CD14-positive monocyte (primary cell): ENCODE measurements at regions not wholly inside any gene's neighbourhood (a gene's known extent, or its start where the extent isn't known, plus 50 kb on each side); places are given as distances from the start of the nearest gene placed in this dataset.

ENCODE experiments used
- DNase-seq, 3 donors: peaks; one replicate each; pipeline ENCODE4 v3.0.0-alpha.2; 2011 to 2022
- H2AFZ ChIP-seq: 2 replicates; pipeline ENCODE4 v1.6.0; 2012; ENCODE audit warnings: mild to moderate bottlenecking, low read depth, low read length, inconsistent platforms; ENCODE audit not compliant: insufficient read depth, poor library complexity, severe bottlenecking
- H3K27ac ChIP-seq, 2 donors: 1 replicate in 1 of 2; 2 replicates in 1 of 2; pipeline ENCODE4 v1.5.1; 2012 to 2013; ENCODE audit warnings: low read length in 2 of 2, control low read depth in 1 of 2, inconsistent platforms in 1 of 2, low read depth in 1 of 2, mild to moderate bottlenecking in 1 of 2
- H3K27me3 ChIP-seq, 2 donors: one replicate each; pipeline versions ENCODE4 v1.6.0 to v1.6.1; 2011 to 2013; ENCODE audit warnings: low read length in 2 of 2; ENCODE audit not compliant: control insufficient read depth in 2 of 2, insufficient read depth in 2 of 2
- H3K36me3 ChIP-seq, 2 donors: replicated peaks in 1 of 2; 1 replicate in 1 of 2; 2 replicates in 1 of 2; pipeline versions ENCODE4 v1.5.1 to v1.6.1; 2012 to 2013; ENCODE audit warnings: low read length in 2 of 2, control low read depth in 1 of 2, inconsistent platforms in 1 of 2, mild to moderate bottlenecking in 1 of 2; ENCODE audit not compliant: insufficient read depth in 2 of 2, control insufficient read depth in 1 of 2
- H3K4me1 ChIP-seq, 2 donors: 1 replicate in 1 of 2; 2 replicates in 1 of 2; pipeline versions ENCODE4 v1.5.1 to v1.6.1; 2012 to 2013; ENCODE audit warnings: low read length in 2 of 2, control low read depth in 1 of 2, inconsistent platforms in 1 of 2, mild to moderate bottlenecking in 1 of 2, moderate library complexity in 1 of 2; ENCODE audit not compliant: insufficient read depth in 2 of 2, control insufficient read depth in 1 of 2
- H3K4me2 ChIP-seq: replicated peaks from 2 replicates; pipeline ENCODE3; 2012; ENCODE audit warnings: low read length, moderate library complexity, mild to moderate bottlenecking; ENCODE audit not compliant: poor library complexity, severe bottlenecking; ENCODE audit errors: extremely low read depth
- H3K4me3 ChIP-seq, 3 experiments: fragments of 200-600 bp in 1 of 3; sonication (generic) in 1 of 3; replicated peaks in 1 of 3; 1 replicate in 2 of 3; 2 replicates in 1 of 3; pipeline ENCODE4 v1.5.1; 2011 to 2013; ENCODE audit warnings: low read length in 3 of 3, mild to moderate bottlenecking in 3 of 3, control low read depth in 2 of 3, low read depth in 2 of 3, inconsistent platforms in 1 of 3, moderate library complexity in 1 of 3
- H3K79me2 ChIP-seq: 2 replicates; pipeline ENCODE4 v1.6.0; 2012; ENCODE audit warnings: mild to moderate bottlenecking, control low read depth, inconsistent platforms, low read length, moderate library complexity; ENCODE audit not compliant: insufficient read depth
- H3K9ac ChIP-seq: 2 replicates; pipeline ENCODE4 v1.6.0; 2017; ENCODE audit warnings: low read length, mild to moderate bottlenecking; ENCODE audit not compliant: insufficient read depth, poor library complexity, severe bottlenecking
- H3K9me3 ChIP-seq, 2 donors: replicated peaks in 1 of 2; 1 replicate in 1 of 2; 2 replicates in 1 of 2; pipeline versions ENCODE4 v1.5.1 to v1.6.1; 2012 to 2013; ENCODE audit warnings: low read length in 2 of 2, control low read depth in 1 of 2; ENCODE audit not compliant: control insufficient read depth in 1 of 2, insufficient read depth in 1 of 2
- H4K20me1 ChIP-seq: 2 replicates; pipeline ENCODE4 v1.6.0; 2012; ENCODE audit warnings: mild to moderate bottlenecking, low read length, control low read depth, moderate library complexity; ENCODE audit not compliant: insufficient read depth
- H3K27ac Mint-ChIP-seq, 7 donors: one replicate each; pipeline ENCODE4 v1.8.0; 2020; ENCODE audit warnings: mild to moderate bottlenecking in 7 of 7, mixed read lengths in 7 of 7, moderate library complexity in 6 of 7, inconsistent platforms in 2 of 7
- H3K27me3 Mint-ChIP-seq, 3 donors: one replicate each; pipeline ENCODE4 v1.8.0; 2021 to 2022; ENCODE audit warnings: low read depth in 3 of 3, mild to moderate bottlenecking in 3 of 3, mixed read lengths in 3 of 3, moderate library complexity in 3 of 3, inconsistent platforms in 1 of 3
- H3K36me3 Mint-ChIP-seq, 2 donors: one replicate each; pipeline ENCODE4 v1.8.0; 2020; ENCODE audit warnings: mixed read lengths in 2 of 2, inconsistent platforms in 1 of 2, mild to moderate bottlenecking in 1 of 2
- H3K4me1 Mint-ChIP-seq: one replicate; pipeline ENCODE4 v1.8.0; 2020; ENCODE audit warnings: mild to moderate bottlenecking, mixed read lengths
- H3K4me3 Mint-ChIP-seq, 2 donors: one replicate each; pipeline ENCODE4 v1.8.0; 2020; ENCODE audit warnings: mild to moderate bottlenecking in 2 of 2, mixed read lengths in 2 of 2, moderate library complexity in 1 of 2
- H3K9me3 Mint-ChIP-seq, 7 donors: one replicate each; pipeline ENCODE4 v1.8.0; 2020 to 2022; ENCODE audit warnings: mixed read lengths in 7 of 7, mild to moderate bottlenecking in 6 of 7, moderate library complexity in 6 of 7, inconsistent platforms in 2 of 7
- WGBS: methylation state at CpG from one replicate; pipeline ENCODE4 v1.1.5; 2013; ENCODE audit warnings: missing lambda C conversion rate; ENCODE audit not compliant: insufficient coverage; 5-methylcytosine and 5-hydroxymethylcytosine counted together
- intact Hi-C, 2 donors: fragments of 100-400 bp; cut with micrococcal nuclease; formaldehyde crosslinking; loops; one replicate each; pipeline versions ENCODE4 v1.15.0 to v1.15.1; 2023
- TF ChIP-seq, protein P1 (sequence below): fragments of 200-600 bp; IDR thresholded peaks from one replicate; pipeline ENCODE4 v1.8.0; 2022; ENCODE audit warnings: antibody characterized with exemption, mild to moderate bottlenecking

GRCh38 chr5:145117285-145117684 is 717.9 kb downstream of the PRELID2 start:
- H3K9me3 Mint-ChIP-seq: peaks cover 0 to 6% (median 0%) of the 10 kb centered on the region in 7 donors
- Histone ChIP-seq H3K27ac (no peak overlapping the region), H3K9me3 (no peaks in the 10 kb centered on the region), H3K36me3 (no peaks in the 10 kb centered on the region), H3K4me2 (no peak overlapping the region), H3K9ac (no peak overlapping the region), H3K27me3 (no peaks in the 10 kb centered on the region), H3K4me3 (no peak overlapping the region), H3K79me2 (no peaks in the 10 kb centered on the region), H3K4me1 (no peaks in the 10 kb centered on the region), H4K20me1 (no peaks in the 10 kb centered on the region), H2AFZ (no peak overlapping the region)
- no peak overlapping the region for H3K27ac Mint-ChIP-seq
- H3K27me3 Mint-ChIP-seq: no peaks in the 10 kb centered on the region
- H3K36me3 Mint-ChIP-seq: no peaks in the 10 kb centered on the region
- 80% methylated on average over 4 of the region's 4 CpGs for WGBS
- no peak for DNase-seq
- TF ChIP-seq, protein P1, sequence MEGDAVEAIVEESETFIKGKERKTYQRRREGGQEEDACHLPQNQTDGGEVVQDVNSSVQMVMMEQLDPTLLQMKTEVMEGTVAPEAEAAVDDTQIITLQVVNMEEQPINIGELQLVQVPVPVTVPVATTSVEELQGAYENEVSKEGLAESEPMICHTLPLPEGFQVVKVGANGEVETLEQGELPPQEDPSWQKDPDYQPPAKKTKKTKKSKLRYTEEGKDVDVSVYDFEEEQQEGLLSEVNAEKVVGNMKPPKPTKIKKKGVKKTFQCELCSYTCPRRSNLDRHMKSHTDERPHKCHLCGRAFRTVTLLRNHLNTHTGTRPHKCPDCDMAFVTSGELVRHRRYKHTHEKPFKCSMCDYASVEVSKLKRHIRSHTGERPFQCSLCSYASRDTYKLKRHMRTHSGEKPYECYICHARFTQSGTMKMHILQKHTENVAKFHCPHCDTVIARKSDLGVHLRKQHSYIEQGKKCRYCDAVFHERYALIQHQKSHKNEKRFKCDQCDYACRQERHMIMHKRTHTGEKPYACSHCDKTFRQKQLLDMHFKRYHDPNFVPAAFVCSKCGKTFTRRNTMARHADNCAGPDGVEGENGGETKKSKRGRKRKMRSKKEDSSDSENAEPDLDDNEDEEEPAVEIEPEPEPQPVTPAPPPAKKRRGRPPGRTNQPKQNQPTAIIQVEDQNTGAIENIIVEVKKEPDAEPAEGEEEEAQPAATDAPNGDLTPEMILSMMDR: no peak
- no peak overlapping the region for H3K4me3 Mint-ChIP-seq
- H3K4me1 Mint-ChIP-seq: no peaks in the 10 kb centered on the region
- intact Hi-C loops: no loop called here

DNA sequence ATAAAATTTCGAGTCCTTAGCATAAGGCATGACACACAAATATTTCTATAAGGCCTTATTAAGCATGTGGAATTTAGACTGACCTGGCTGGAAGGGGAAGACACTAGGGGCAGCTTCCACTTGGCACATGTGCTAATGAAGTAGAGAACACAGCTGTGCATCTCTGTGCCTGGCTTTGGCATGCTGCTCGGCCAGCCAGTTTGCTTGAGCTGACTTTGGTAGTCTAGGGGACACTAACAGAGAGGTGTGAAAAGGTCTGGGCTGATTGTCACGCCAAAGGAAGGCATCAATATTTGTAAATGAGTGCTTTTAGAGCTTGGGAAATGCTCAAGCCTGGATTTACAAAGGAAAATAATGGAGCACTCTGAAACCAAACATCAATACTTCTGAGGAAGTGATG is 723.7 kb downstream of the PRELID2 start:
- Histone ChIP-seq H3K4me3 (no peak overlapping the region), H3K79me2 (no peaks in the 10 kb centered on the region), H3K27me3 (no peaks in the 10 kb centered on the region), H3K27ac (no peak overlapping the region), H2AFZ (no peak overlapping the region), H3K4me1 (no peaks in the 10 kb centered on the region), H3K36me3 (no peaks in the 10 kb centered on the region), H3K4me2 (no peak overlapping the region), H3K9me3 (no peaks in the 10 kb centered on the region), H4K20me1 (no peaks in the 10 kb centered on the region), H3K9ac (no peak overlapping the region)
- TF ChIP-seq, protein P1: no peak
- no peak for DNase-seq
- intact Hi-C loops: no loop called here
- Mint-ChIP-seq H3K9me3 (peaks cover 2 to 8% (median 3%) of the 10 kb centered on the region in 7 donors), H3K4me3 (no peak overlapping the region), H3K36me3 (no peaks in the 10 kb centered on the region), H3K27ac (no peak overlapping the region), H3K27me3 (no peaks in the 10 kb centered on the region), H3K4me1 (no peaks in the 10 kb centered on the region)
- no CpG with 5 or more reads among the region's 3 CpGs for WGBS
